OCI-LY7 (cell line): ENCODE measurements at regions not wholly inside any gene's neighbourhood (a gene's known extent, or its start where the extent isn't known, plus 50 kb on each side); places are given as distances from the start of the nearest gene placed in this dataset.

Experiments
- EZH2phosphoT487 ChIP-seq: fragments of 200-600 bp; sonication (generic); IDR thresholded peaks from 2 replicates; pipeline ENCODE4 v1.6.1; 2018; ENCODE audit warnings: low read depth, borderline replicate concordance, mild to moderate bottlenecking, mixed run types, antibody characterized with exemption, low read length, moderate library complexity, mixed read lengths
- TF ChIP-seq, protein P1 (sequence below): fragments of 200-600 bp; sonication (generic); conservative IDR thresholded peaks from 2 replicates; pipeline ENCODE4 v1.5.1; 2014; ENCODE audit warnings: mild to moderate bottlenecking, antibody characterized with exemption, low read length, moderate library complexity, mixed read lengths

DNA sequence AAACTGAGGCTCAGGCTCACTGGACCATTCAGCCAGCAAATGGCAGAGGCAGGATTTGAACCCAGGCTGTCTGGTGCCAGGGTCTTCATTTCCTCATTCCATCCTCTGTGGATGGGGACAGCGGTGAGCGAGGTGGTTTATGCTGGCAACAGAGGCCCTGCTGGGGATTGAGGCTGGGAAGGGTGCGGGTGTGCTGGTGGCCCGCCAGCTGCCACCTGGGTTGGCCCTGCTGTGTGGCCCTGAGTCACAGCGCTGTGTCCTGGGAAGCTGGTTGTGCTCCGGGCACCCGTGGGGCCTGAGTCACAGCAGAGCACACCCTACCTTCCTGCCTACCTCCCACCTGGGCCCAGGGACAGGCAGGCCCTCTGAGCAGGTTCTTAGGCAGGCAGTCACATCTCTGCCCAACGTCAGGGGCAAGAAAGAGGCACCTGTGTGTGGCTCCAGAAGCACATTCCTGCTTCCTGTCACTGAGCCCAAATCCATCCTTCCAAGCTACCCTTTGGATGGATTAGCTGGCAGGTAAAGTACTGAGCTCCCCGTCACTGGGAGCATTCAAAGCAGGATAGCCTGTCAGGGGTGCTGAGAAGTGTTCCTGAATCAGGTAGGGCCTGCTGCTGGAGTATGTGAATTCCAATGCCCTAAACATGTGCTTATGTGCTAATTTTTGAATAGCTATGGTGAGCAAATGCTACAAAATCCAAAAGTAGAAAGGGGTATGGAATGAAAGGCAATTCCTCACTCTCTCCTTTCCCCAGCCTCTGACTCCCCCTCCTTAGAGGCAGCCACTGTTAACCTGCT, 53.9 kb downstream of the CEBPB start:
- TF ChIP-seq, protein P1, sequence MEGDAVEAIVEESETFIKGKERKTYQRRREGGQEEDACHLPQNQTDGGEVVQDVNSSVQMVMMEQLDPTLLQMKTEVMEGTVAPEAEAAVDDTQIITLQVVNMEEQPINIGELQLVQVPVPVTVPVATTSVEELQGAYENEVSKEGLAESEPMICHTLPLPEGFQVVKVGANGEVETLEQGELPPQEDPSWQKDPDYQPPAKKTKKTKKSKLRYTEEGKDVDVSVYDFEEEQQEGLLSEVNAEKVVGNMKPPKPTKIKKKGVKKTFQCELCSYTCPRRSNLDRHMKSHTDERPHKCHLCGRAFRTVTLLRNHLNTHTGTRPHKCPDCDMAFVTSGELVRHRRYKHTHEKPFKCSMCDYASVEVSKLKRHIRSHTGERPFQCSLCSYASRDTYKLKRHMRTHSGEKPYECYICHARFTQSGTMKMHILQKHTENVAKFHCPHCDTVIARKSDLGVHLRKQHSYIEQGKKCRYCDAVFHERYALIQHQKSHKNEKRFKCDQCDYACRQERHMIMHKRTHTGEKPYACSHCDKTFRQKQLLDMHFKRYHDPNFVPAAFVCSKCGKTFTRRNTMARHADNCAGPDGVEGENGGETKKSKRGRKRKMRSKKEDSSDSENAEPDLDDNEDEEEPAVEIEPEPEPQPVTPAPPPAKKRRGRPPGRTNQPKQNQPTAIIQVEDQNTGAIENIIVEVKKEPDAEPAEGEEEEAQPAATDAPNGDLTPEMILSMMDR, result no peak
- no peak for TF ChIP-seq EZH2phosphoT487
